ENCODE measurements at regions not wholly inside any gene's neighbourhood (a gene's known extent, or its start where the extent isn't known, plus 50 kb on each side); places are given as distances from the start of the nearest gene placed in this dataset.
"Not testable (repeated sequence)": the region's sequence is repeated elsewhere in the genome, so short reads cannot be mapped to it uniquely, and the experiment has no call there.

DNA sequence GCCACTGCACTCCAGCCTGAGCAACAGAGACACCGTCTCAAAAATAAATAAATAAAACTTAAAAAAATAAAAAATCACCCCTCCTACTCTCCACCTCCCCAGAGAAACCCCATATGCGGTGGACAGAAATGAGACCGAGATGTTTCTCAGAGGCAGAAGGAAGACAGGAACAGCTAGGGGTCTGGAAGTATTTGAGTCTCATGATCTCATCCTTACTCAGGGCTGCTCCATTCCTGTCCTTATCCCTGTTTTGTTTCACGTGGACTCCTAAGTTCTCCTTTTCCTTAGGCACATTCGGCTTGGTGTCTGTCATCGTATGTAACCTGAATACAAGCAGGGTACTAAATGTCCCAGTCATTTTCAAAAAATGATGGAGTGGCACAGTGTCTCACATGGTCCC, 76.1 kb downstream of the C9orf50 start:
- no peak for DNase-seq (ENCODE audit: low read depth)
- no peak overlapping the region for H3K4me3 ChIP-seq (replicated peaks; ENCODE audit: low read depth, low read length)
- TF ChIP-seq, protein P1, sequence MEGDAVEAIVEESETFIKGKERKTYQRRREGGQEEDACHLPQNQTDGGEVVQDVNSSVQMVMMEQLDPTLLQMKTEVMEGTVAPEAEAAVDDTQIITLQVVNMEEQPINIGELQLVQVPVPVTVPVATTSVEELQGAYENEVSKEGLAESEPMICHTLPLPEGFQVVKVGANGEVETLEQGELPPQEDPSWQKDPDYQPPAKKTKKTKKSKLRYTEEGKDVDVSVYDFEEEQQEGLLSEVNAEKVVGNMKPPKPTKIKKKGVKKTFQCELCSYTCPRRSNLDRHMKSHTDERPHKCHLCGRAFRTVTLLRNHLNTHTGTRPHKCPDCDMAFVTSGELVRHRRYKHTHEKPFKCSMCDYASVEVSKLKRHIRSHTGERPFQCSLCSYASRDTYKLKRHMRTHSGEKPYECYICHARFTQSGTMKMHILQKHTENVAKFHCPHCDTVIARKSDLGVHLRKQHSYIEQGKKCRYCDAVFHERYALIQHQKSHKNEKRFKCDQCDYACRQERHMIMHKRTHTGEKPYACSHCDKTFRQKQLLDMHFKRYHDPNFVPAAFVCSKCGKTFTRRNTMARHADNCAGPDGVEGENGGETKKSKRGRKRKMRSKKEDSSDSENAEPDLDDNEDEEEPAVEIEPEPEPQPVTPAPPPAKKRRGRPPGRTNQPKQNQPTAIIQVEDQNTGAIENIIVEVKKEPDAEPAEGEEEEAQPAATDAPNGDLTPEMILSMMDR (IDR thresholded peaks at IDR 0.05; ENCODE audit: low read length, missing control alignments): no peak

DNA sequence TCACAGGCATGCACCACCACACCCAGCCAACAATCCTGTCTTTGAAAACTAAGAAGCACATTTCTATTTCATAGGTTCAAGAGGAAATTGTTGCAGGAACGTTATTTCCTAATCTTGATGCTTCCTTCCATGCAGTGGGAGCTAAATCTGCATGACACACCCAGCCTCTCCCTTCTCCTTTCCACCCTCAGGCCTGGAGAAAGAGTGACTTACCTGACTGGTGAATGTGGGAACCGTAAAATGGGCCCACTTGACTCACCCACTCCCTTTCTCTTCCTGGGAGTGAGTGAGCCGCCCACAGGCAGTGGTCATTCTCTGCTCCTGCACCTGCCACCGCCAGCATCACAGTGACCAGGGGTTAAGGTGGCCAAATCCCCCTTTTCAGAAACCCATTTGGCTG, 78.2 kb downstream of the C9orf50 start:
- H3K4me3 ChIP-seq (replicated peaks; ENCODE audit: low read depth, low read length): no peak overlapping the region

DNA sequence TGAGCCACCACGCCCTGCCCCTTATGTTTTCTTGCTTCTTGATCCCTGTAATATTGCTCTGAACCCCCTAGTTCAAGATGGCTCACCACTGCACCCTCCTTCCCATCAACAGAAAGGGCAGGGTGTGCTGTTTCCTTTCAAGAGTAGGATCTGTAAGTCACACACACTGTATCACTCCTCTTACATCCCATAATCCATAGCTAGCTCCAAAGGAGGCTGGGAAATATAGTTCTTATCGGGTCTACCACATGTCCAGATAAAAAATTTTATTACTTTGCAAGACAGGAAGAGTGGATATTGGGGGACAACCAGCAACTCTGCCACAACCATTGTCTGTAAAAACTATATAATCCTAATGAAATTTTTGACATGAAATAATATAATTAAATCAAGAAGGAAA, 79.6 kb downstream of the C9orf50 start:
- TF ChIP-seq, protein P1 (IDR thresholded peaks at IDR 0.05; ENCODE audit: low read length, missing control alignments): no peak
- DNase-seq (ENCODE audit: low read depth): no peak
- no peak overlapping the region for H3K4me3 ChIP-seq (replicated peaks; ENCODE audit: low read depth, low read length)

More for the DNA sequence above, 78.2 kb downstream of the C9orf50 start:
- no peak for DNase-seq (ENCODE audit: low read depth)
- TF ChIP-seq, protein P1 (IDR thresholded peaks at IDR 0.05; ENCODE audit: low read length, missing control alignments): no peak

DNA sequence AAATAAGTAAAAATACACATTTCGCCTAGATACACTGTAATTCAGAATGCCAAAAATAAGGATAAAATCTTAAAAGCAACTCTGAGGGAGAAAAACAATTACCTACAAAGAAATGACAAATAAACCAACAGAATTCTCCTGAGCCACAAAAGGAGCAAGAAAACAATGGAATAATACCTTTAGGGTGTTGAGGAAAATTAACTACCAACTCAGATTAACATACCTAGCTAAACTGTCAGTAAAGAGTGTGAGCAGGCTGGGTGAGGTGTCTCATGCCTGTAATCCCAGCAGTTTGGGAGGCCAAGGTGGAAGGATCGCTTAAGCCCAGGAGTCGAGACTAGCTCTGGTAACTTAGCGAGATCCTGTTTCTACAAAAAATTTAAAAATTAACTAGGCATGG, 81.5 kb downstream of the C9orf50 start:
- DNase-seq (ENCODE audit: low read depth): no peak
- TF ChIP-seq, protein P1 (IDR thresholded peaks at IDR 0.05; ENCODE audit: low read length, missing control alignments): no peak
- no peak overlapping the region for H3K4me3 ChIP-seq (replicated peaks; ENCODE audit: low read depth, low read length)

DNA sequence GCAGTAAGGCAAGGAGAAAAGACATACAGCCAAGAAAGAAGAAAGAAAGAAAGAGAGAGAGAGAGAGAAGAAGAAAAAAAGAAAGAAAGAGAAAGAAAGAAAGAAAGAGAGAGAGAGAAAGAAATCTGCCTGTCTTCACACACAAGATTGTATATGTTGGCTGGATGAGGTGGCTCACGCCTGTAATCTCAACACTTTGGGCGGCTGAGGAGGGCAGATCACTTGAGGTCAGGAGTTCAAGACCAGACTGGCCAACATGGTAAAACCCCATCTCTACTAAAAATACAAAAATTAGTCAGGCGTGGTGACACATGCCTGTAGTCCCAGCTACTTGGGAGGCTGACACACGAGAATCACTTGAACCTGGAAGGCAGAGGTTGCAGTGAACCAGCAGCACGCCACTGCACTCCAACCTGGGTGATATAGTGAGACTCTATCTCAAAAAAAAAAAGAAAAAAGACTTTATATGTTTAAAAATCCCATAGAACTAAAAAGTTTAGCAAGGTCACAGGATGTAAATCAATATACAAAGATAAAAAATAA, 89.0 kb downstream of the C9orf50 start:
- not testable (repeated sequence) for DNase-seq (ENCODE audit: low read depth); H3K4me3 ChIP-seq (replicated peaks; ENCODE audit: low read depth, low read length)

DNA sequence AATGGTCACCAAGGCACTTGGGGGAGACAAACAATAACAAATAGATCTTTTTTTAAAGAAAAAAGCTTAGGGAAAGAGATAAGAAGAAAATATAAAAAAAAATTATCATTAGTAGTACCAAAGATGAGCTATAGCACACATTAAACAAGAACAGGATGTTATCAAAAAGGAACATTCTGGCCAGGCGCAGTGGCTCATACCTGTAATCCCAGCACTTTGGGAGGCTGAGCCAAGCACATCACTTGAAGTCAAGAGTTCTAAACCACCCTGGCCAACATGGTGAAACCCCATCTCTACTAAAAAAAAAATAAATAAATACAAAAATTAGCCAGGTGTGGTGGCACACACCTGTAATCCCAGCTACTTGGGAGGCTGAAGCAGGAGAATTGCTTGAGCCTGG, 92.9 kb downstream of the C9orf50 start:
- not testable (repeated sequence) for DNase-seq (ENCODE audit: low read depth); H3K4me3 ChIP-seq (replicated peaks; ENCODE audit: low read depth, low read length)

DNA sequence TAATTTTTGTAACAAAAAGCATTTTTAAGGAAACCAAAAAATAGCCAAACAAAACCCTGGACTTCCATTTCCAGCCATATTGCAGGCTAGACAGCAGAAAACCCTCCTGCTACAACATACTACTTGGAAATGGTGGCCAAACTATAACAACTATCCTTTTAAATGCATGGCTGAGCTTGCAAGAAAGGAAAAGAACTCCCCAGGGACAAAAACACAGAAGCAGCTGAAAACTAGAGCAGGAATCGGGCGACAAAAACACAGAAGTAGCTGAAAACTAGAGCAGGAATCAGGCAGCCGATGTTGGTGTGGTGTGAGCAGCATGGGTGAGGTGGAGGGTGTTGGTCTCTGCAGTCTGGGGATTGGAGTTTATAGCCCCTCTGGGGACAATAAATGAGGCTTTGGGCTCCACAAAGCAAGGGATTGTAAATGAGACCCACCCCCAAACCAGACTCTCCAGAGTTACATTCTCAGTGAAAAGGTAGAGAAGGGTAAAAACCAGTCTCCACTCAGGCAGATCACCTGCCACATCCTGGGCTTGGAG, 95.2 kb downstream of the C9orf50 start:
- no peak overlapping the region for H3K4me3 ChIP-seq (replicated peaks; ENCODE audit: low read depth, low read length)
- TF ChIP-seq, protein P1 (IDR thresholded peaks at IDR 0.05; ENCODE audit: low read length, missing control alignments): no peak
- no peak for DNase-seq (ENCODE audit: low read depth)

DNA sequence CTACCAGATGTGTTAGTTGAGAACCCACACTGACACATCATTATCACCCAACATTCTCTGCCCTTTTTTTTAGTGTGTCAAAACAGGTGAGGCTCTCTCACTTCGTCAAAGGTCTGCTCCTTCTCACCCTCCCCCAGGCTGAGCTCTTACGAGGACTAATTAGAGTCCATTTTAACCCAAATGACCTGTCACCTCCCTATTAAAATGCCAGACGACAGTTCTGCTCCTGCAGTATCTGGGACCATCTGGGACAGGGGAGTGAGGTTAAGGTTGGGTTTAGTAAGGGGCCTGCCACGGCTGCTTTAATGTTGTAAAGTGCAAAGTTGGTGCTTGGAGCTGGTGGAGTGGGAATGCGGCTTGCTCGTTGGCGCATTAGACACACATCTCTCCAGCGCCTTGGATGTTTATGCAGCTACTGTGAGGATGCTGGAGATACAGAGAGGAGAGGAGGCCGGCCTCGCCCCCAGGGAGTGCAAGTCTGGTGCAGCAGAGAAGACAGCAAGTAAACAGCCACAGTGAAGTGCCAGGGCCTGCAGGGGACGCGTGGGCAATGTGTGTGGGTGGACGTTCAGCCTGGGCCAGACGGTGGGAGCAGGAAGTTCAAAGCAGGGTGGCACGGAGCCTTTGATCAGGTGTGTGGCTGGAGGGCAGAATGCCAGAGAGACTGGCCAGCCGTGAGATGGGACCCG, 96.2 kb downstream of the C9orf50 start:
- no peak for DNase-seq (ENCODE audit: low read depth)
- TF ChIP-seq, protein P1 (IDR thresholded peaks at IDR 0.05; ENCODE audit: low read length, missing control alignments): no peak
- H3K4me3 ChIP-seq (replicated peaks; ENCODE audit: low read depth, low read length): no peak overlapping the region
